Hepatocyte (in vitro differentiated cells): ENCODE measurements at regions not wholly inside any gene's neighbourhood (a gene's known extent, or its start where the extent isn't known, plus 50 kb on each side); places are given as distances from the start of the nearest gene placed in this dataset.

ENCODE experiments used
- EZH2 ChIP-seq: fragments of 200-600 bp; sonication (generic); IDR thresholded peaks from 2 replicates; pipeline ENCODE4 v1.6.1; 2016; ENCODE audit warnings: antibody characterized with exemption, mild to moderate bottlenecking, borderline replicate concordance
- TF ChIP-seq, protein P1 (sequence below): fragments of 200-600 bp; sonication (generic); IDR thresholded peaks from 2 replicates; pipeline ENCODE4 v1.5.1; 2016; ENCODE audit warnings: antibody characterized with exemption, mild to moderate bottlenecking; ENCODE audit not compliant: poor library complexity

DNA sequence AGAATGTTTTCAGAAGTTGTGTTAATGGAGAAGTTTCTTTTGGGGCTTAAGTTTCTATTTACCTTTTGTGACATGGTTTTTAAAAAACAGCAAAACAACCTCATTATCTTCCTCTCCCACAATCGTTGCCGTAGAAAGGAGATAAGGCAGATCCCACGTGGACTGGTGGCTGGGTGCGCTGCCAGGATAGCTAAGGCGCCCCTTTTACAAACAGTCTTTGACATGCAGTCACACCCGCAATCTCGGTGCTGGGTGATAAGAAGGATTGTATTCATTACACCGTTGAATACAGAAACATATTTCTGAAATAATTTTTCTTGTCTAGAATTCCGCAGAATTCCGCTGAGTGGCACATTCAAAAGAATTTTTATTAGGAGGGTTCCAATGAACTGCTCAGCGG lies 271.1 kb downstream of the UQCRFS1 start:
- TF ChIP-seq, protein P1, sequence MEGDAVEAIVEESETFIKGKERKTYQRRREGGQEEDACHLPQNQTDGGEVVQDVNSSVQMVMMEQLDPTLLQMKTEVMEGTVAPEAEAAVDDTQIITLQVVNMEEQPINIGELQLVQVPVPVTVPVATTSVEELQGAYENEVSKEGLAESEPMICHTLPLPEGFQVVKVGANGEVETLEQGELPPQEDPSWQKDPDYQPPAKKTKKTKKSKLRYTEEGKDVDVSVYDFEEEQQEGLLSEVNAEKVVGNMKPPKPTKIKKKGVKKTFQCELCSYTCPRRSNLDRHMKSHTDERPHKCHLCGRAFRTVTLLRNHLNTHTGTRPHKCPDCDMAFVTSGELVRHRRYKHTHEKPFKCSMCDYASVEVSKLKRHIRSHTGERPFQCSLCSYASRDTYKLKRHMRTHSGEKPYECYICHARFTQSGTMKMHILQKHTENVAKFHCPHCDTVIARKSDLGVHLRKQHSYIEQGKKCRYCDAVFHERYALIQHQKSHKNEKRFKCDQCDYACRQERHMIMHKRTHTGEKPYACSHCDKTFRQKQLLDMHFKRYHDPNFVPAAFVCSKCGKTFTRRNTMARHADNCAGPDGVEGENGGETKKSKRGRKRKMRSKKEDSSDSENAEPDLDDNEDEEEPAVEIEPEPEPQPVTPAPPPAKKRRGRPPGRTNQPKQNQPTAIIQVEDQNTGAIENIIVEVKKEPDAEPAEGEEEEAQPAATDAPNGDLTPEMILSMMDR: no peak
- TF ChIP-seq EZH2: no peak
